NCI-H526 treated with DMSO at 0.1 percent for 48 hours (cell line): ENCODE measurements at regions not wholly inside any gene's neighbourhood (a gene's known extent, or its start where the extent isn't known, plus 50 kb on each side); places are given as distances from the start of the nearest gene placed in this dataset.
"Not testable (repeated sequence)": the region's sequence is repeated elsewhere in the genome, so short reads cannot be mapped to it uniquely, and the experiment has no call there.

Experiments used
- DNase-seq: peaks from one replicate; lab custom pipeline; 2025; lab: John Stamatoyannopoulos, UW

DNA sequence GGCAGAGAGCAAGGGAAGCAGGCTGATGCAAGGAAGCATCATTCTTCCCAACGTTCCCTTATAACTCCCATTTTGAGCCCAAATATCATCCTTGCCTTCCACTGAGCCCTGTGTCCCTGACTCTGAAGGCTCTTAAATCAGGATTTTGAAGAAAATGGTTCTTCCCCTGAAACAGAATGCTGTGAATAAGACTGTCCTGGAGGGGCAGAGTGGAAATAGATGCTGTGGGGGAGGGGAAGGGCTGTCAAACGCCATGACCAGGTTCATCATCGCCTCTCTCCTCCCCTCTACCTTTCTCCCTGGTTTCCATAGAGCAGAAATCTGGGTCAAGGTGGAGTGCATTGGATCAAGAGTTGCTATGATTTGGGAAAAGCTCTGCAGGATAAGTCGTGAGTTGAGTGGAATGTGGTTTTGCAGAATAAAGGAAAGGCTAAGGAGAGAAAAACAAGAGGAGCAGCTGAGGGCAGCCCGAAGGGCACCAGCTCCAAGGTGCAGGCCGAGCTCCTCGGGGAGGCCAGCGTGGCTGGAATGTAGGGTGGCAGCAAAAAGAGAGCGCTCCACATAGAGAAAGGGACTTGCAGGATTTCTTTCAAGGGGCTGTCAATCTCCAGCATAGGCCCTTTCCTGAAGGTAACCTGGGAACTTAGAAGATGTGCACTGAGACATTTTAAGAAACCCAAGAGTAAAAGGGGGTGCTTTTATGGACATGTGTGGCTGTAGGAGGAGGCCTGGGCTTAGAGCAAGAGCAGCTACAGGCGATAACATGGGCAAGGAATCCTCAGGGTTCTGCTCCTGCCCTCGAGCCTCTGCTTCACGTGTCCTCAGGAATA, 120.8 kb upstream of the CDYL start:
- no peak for DNase-seq

- DNase-seq = no peak
Measured at GRCh38 chr6:4653141-4653540, 123.1 kb upstream of the CDYL start.

GRCh38 chr6:4651831-4652467, 124.3 kb upstream of the CDYL start:
- no peak for DNase-seq

- no peak for DNase-seq
Measured at GRCh38 chr6:4649728-4650127, 126.5 kb upstream of the CDYL start.

GRCh38 chr6:4647414-4648365, 128.5 kb upstream of the CDYL start:
- peak; percentile 65 for DNase-seq

DNA sequence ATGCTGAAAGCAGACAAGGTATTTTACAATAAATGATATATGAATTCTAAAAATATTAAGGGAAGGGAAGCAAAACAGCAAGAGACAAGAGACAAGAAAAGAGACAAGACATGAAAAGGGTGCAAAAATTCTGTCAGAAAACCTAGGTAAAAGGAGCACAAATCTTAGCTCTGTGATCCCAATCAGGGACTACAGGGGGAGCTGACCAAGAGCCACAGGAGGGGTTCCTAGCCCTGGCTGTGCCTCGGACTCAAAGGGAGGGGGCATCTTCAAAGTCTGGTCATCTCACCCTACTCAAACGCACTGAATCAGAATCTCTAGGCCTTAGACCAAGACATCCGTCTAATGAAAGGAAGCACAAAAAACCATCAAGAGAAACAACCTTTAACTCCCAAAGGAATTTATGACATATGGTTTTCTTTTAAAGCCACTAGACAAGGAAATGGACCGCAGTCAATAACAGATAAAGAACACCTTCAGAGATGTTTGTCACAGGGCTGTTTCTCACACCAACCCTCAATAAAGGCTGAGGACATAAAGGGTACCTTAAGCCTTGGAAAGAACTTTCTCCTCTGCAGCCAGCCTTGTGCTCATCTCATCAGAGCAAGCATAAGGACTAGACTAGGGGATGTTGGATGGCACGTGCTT, 130.4 kb upstream of the CDYL start:
- no peak for DNase-seq

GRCh38 chr6:4644996-4645395, 131.2 kb upstream of the CDYL start:
- no peak for DNase-seq

- no peak for DNase-seq
Measured at GRCh38 chr6:4641461-4641860, 134.7 kb upstream of the CDYL start.

- DNase-seq = no peak
Measured at GRCh38 chr6:4640139-4640538, 136.1 kb upstream of the CDYL start.

DNA sequence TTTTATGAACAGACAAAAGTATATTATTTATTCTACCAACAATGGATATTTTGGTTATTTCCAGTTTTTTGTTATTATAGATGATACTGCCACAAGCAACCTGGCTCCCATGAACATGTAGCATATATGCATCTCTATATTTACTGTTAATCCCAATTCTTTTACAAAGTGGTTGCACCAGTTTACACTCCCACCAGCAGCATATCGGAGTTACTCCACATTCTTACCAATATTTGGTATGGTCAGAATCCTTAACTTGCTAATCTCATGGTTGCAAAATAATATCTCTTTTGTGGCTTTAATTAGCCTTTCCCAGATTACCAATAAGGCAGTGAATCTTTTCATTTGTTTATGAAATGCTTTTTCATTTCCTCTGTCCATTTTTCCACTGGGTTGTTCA, 137.6 kb upstream of the CDYL start:
- no peak for DNase-seq

- no peak for DNase-seq
Measured at GRCh38 chr6:4637691-4638433, 138.3 kb upstream of the CDYL start.

GRCh38 chr6:4636881-4637224, 139.4 kb upstream of the CDYL start:
- no peak for DNase-seq

- no peak for DNase-seq
Measured at GRCh38 chr6:4636191-4636880, 139.9 kb upstream of the CDYL start.

- no peak for DNase-seq
Measured at GRCh38 chr6:4635666-4636065, 140.5 kb upstream of the CDYL start.

- DNase-seq = no peak
Measured at GRCh38 chr6:4632421-4632820, 143.8 kb upstream of the CDYL start.

- not testable (repeated sequence) for DNase-seq
Measured at GRCh38 chr6:4629789-4630188, 146.4 kb upstream of the CDYL start.

GRCh38 chr6:4625557-4625956, 150.6 kb upstream of the CDYL start:
- no peak for DNase-seq

- DNase-seq = no peak
Measured at GRCh38 chr6:4624726-4625125, 151.5 kb upstream of the CDYL start.

DNA sequence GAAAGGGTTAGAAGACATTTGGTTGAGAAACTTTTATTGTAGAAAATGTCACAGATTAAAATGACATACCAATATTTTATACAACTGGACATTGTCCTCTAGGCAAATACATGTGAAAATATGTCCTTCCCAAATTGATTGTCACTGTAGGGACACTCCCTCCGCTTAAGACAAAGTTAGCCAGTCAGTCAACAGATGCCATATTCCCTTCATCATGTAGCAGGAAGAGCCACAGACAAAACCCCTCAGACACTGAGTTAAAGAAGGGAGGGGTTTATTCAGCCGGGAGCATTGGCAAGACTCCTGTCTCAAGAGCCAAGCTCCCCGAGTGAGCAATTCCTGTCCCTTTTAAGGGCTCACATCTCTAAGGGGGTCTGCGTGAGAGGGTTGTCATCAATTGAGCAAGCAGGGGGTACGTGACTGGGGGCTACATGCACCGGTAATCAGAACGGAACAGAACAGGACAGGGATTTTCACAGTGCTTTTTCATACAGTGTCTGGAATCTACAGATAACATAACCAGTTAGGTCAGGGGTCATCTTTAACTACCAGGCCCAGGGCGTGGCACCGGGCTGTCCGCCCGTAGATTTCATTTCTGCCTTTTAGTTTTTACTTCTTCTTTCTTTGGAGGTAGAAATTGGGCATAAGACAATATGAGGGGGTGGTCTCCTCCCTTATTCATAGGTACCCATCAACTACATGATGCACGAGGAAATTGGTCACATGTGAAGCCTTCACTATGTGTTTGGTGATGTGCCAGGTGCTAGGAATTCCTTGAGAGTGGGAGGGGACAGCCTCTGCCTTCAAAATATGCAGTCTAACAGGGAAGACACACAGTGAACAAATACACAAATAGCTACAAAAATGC, 155.7 kb upstream of the CDYL start:
- DNase-seq = no peak

GRCh38 chr6:4616311-4616710, 159.9 kb upstream of the CDYL start:
- no peak for DNase-seq
